GM06990 (cell line): ENCODE measurements at regions not wholly inside any gene's neighbourhood (a gene's known extent, or its start where the extent isn't known, plus 50 kb on each side); places are given as distances from the start of the nearest gene placed in this dataset.

Experiments
- DNase-seq: peaks from one replicate; pipeline ENCODE4 v3.0.0-alpha.2; 2011; ENCODE audit not compliant: insufficient read length; ENCODE audit errors: extremely low read depth
- H3K27me3 ChIP-seq: replicated peaks from 2 replicates; pipeline ENCODE4 v1.6.0; 2011; ENCODE audit warnings: low read length; ENCODE audit not compliant: control insufficient read depth, insufficient read depth
- H3K36me3 ChIP-seq: 2 replicates; pipeline ENCODE4 v1.5.1; 2011; ENCODE audit warnings: low read length; ENCODE audit not compliant: control insufficient read depth, insufficient read depth
- H3K4me3 ChIP-seq: replicated peaks from 2 replicates; pipeline ENCODE4 v1.5.1; 2011; ENCODE audit warnings: low read depth, mild to moderate bottlenecking, control low read depth, low read length
- CTCF ChIP-seq: IDR thresholded peaks from 2 replicates; pipeline ENCODE4 v1.5.1; 2011; ENCODE audit warnings: low read length, control low read depth, mild to moderate bottlenecking, inconsistent platforms; ENCODE audit not compliant: insufficient read depth, poor library complexity, severe bottlenecking

- no peak overlapping the region for H3K4me3 ChIP-seq
- H3K27me3 ChIP-seq: no peaks in the 10 kb centered on the region
- DNase-seq: no peak
- H3K36me3 ChIP-seq: no peaks in the 10 kb centered on the region
- no peak for TF ChIP-seq CTCF
Measured at GRCh38 chr11:122418032-122418431, 237.5 kb upstream of the UBASH3B start.

GRCh38 chr11:122414406-122415018 is 241.0 kb upstream of the UBASH3B start:
- no peak for DNase-seq
- H3K27me3 ChIP-seq: no peaks in the 10 kb centered on the region
- no peak for TF ChIP-seq CTCF

DNA sequence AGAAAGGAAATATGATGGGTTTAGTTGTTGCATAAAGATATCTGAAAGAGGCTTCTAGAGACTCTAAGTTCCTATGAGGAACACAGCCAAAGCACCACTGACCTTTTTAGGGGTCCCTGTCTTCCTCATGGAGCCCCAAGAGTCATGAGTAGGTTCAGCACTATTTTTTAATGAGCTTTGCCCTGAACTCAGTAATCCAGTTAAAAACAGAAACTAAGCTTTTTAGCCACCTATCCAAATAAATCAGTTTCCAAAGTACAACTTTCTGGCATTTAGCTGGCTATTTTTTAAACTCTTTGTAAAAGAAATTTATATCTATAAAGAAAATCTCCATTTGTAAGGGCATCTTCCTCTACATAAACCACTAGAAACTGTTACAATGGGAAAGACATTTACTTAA is 241.8 kb upstream of the UBASH3B start:
- no peak for TF ChIP-seq CTCF
- no peaks in the 10 kb centered on the region for H3K27me3 ChIP-seq

More at GRCh38 chr11:122414406-122415018, 241.0 kb upstream of the UBASH3B start:
- H3K4me3 ChIP-seq: no peak overlapping the region
- H3K36me3 ChIP-seq: no peaks in the 10 kb centered on the region

DNA sequence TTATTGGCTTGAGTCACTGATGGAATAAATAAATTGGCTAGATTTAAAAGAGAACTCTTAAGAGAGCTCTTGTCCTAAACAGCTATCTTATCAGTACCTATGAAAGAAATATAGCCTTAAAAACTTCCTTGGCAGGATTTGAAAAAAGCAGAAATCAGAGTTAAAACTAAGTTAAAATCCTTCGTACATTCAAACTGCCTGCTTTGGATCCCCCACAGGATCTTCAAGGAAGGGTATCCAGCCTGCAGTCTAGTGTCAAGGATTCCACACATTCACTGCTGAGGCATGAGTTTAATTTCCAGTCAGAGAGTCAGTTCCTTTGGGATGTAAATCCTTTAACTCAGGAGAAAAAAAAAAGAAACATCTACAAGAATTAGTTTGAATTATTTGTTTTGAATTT is 242.9 kb upstream of the UBASH3B start:
- TF ChIP-seq CTCF: no peak
- H3K27me3 ChIP-seq: no peaks in the 10 kb centered on the region
- no peak for DNase-seq
- no peak overlapping the region for H3K4me3 ChIP-seq
- no peaks in the 10 kb centered on the region for H3K36me3 ChIP-seq

More for the DNA sequence above, 241.8 kb upstream of the UBASH3B start:
- H3K4me3 ChIP-seq: no peak overlapping the region
- H3K36me3 ChIP-seq: no peaks in the 10 kb centered on the region
- no peak for DNase-seq

GRCh38 chr11:122406466-122406865 is 249.1 kb upstream of the UBASH3B start:
- Histone ChIP-seq H3K4me3 (no peak overlapping the region), H3K27me3 (no peaks in the 10 kb centered on the region), H3K36me3 (no peaks in the 10 kb centered on the region)
- no peak for DNase-seq
- no peak for TF ChIP-seq CTCF
